GM21423 (cell line): ENCODE measurements at regions not wholly inside any gene's neighbourhood (a gene's known extent, or its start where the extent isn't known, plus 50 kb on each side); places are given as distances from the start of the nearest gene placed in this dataset.

Experiments used
- ATAC-seq: cut with Tn5 transposase; IDR thresholded peaks from one replicate; pipeline ENCODE4 v1.9.1; 2021; ENCODE audit warnings: mild to moderate bottlenecking, moderate library complexity; ENCODE audit not compliant: unreplicated experiment

DNA sequence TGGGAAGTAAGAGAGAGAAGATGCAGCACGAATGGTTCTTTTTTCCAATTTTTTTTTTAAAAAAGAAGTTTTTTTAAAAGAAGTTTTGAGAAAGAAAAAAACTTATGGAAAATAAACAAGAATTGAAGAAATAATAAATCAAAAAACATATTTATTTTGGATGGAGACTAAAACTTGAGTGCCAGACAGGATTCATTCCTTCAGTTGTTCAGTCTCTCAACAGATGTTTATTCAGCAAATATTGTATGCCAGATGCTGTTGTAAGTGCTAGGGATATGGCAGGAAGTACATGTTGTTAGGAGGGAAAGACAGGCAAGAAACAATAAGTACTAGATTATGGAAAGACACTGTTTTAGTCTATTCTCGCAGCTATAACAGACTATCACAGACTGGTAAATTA is 750.7 kb upstream of the PHF14 start:
- no peak for ATAC-seq

DNA sequence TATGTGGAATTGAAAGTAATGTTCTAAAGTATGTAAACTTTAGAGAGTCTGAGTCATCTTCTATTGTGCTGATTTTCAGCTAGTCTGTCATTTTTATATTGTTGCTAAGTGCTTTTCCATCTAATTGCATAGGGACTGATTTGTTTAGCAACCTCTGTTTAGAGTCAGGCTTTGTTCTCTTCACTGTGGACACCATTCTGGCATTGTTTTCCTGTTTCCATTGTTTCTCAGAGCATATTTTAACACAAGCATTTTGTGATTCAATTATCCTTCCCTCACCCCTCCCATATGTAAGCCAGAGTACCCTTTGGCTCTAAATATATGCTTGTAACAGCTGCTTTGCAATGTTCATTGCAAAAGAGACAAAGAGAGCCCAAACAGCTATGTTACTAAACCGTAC is 748.4 kb upstream of the PHF14 start:
- ATAC-seq, result no peak

DNA sequence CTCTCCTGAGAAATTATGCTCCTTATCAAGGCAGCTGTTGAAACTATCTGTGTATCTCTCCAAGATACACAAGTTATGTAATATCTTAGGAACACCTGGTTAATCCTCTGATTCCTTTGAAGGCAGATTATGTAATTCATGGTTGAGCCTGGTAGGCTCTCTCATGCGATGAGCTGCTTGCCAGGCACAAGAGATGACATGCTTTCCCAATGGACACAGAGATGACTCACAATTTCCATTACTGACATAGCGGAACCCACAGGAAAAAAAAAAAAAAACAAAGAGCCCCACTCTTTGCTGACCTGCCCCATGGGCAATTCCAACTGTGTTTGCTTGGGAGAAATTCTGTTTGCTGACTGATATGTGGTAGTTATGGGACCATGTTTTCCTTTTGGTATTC is 736.4 kb upstream of the PHF14 start:
- ATAC-seq, result no peak

DNA sequence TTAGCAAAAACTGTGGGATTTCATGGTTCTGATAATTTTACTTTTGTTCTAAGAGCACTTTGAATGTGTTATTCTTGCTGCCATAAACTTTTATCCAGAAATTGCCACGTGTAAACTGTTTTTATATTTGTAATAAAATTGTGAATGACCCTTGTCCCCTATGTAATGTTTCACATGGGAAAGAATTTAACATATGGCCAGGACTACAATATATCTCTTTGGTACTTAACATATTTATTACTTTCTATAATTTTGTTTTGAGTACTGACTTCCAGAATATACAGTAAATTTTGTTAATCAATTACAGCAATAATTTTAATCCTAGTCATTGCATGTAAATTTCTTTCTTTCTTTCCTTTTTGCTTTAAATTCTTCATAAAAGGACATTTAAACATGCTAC is 735.0 kb upstream of the PHF14 start:
- ATAC-seq, result no peak

DNA sequence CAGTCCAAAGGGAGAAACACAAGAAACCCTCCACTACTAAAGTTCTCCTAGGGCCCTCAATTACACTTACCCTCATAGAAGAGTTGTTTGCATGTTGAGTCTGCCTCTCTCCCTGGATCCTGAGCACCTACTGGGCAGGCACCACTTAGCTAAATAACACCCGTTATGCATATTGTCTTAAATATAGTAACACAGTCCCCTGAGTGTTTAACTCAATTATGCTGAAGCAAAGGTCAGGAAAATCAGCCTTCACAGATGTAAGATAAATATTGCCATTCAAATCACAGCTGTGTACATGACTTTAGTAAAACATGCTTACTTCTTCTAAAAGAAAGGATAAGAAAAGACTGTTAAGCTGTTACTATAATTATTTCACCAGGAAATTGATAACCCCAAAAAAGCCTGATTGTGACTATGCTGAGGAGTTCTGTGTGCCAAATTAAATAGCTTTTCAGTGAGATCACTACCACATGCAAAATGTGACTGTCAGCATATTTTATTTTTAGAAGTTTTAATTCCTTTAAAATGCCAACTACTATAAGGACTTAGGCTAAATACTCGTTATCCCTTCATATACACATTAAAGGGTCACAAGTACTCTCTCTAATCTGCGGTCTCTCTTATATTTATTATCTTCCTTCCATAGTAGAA is 733.9 kb upstream of the PHF14 start:
- ATAC-seq, result no peak

DNA sequence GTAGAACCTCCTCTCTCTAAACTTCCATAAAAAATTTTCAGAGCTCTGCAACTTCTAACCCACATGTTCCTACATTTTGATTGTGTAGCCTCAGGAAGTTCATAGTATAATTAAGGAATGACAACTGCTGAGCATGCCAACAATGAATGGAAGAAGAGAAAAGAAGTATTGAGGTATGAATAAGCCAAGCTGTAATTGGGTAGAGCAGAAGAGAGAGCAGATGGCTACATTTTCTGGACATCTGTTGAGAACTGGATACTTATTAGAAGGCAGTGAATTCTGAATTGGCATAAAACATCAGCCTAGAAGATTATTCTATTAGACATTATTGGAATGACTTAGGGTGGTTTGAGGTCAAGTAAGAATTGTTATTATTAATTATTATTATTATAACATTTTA is 728.3 kb upstream of the PHF14 start:
- ATAC-seq, result no peak

DNA sequence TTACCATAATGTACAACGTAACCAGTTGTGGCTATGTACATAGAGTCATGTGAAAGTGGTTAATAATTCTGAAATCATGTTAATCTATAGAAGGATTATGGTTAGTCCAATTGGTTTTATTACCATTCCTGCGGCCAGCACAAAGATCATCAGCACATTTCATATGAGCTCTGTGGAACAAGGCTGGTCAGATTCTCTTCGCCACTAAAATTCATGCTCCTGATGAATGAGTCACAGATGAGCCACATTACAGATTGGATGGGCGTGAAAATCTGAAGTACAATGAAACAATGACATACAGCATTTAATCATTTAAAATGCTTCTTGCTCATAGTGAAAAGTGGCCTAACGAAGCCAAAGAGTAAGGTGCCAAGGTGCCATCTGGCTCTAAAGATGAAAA is 716.2 kb upstream of the PHF14 start:
- no peak for ATAC-seq

- ATAC-seq, result no peak
Observed at GRCh38 chr7:10266976-10267375, 706.7 kb upstream of the PHF14 start.

GRCh38 chr7:10268034-10268433 is 705.6 kb upstream of the PHF14 start:
- ATAC-seq, result no peak

DNA sequence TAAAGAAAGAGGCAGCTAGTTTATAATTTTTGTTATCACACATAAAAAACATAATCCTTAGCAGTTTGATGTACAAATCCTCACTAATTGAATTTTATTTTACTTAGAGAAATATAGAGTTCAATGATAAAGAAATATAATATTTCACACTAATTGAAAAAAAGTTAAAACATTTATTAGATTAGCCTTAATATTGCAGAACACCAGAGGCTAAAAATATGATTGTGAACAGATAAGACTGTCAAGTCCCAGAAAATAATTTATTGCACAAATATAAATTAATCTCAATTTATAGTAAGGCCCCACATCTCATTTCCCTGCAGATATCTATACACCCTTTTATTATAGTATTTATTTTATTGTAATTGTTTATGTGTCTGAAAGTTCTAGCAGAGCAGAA is 690.8 kb upstream of the PHF14 start:
- ATAC-seq, result no peak

GRCh38 chr7:10284001-10284400 is 689.7 kb upstream of the PHF14 start:
- no peak for ATAC-seq

GRCh38 chr7:10299384-10299783 is 674.3 kb upstream of the PHF14 start:
- no peak for ATAC-seq

DNA sequence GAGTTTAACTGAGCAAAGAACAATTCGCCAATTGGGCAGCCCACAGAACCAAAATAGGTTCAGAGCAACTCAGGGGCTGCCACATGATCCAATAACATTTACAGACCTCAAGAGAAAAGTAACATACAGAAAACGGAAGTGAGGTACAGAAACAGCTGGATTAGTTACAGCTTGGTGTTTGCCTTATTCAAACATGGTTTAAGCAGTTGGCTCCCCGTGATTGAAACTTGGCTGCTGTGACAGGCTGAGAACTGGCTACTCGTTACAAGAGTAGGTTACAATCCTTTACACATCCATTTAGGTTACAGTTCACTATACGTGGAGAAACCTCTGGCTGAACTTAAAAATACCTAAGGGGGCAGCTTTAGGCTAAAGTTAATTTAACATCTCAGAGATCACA is 673.1 kb upstream of the PHF14 start:
- ATAC-seq, result no peak

- no peak for ATAC-seq
Observed at GRCh38 chr7:10308276-10308675, 665.4 kb upstream of the PHF14 start.

DNA sequence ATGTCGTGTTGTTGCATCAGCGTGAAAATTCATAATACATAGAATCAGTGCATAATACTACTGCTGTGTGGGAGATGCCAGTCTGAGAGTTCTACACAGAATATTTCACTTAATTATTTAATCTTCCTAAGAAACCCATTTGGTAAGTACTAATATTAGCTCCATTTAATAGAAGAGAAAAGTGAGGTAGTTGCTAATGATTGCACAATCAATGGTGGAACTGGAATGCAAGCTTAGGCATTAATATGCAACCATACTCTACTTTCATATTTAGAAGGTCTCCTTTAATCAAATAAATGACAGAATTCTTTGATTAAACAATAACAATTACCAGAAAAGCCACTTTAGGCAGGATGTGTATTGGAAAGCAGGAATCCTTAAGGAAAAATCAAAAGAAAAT is 660.7 kb upstream of the PHF14 start:
- ATAC-seq, result no peak

GRCh38 chr7:10315881-10316280 is 657.8 kb upstream of the PHF14 start:
- no peak for ATAC-seq

DNA sequence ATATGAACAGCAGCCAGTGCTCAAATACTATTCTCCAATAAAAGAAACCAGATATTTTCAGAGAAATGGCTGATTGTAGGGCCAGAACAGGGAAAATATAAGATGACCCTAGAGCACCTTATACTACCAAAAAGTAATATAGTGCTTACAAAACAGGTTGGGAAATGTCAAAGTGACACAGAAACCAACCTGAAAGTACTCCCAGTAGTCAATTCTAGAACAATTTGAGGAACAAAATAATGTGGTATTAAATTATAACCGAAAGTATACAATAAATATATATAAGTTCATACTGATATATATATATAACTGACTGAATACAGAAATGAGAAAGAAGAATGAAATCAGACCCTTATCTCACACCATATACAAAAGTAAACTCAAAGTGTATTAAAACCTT is 657.2 kb upstream of the PHF14 start:
- ATAC-seq, result no peak

- no peak for ATAC-seq
Observed at GRCh38 chr7:10325395-10325794, 648.3 kb upstream of the PHF14 start.

DNA sequence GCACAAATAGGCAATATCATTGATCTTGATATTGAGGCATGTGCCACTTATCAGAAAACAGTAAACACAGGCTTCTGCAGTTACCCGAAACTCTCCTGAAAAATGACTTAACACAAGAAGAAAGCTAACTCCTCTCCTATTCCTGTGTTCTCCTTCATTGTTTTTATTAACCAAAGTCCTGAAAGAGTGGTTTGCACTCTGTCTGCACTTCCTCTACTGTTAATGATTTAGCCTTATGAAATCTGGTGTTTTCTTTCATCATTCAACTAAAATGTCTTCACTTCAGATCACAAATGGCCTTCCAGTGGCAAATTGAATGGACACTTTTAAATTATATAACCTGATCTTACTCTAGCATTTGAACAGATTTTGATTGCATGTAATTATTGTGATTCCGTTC is 630.6 kb upstream of the PHF14 start:
- no peak for ATAC-seq

DNA sequence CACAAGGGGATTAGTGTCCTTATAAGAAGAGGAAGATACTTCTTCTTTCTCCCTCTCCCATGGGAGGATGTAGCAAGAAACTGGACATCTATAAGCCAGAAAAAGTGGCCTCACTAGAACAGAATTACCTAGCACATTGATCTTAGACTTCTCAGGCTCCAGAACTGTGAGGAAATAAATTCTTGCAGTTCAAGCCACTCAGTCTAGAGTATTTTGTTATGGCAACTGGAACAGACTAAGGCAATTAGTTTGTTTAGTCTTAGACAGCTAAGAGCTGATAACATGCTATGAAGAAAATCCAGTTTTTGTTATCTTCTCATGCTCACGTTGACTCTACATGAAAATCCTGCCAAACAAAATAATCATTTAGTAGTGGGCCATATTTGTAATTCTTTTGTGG is 627.6 kb upstream of the PHF14 start:
- no peak for ATAC-seq

GRCh38 chr7:10355816-10356215 is 617.9 kb upstream of the PHF14 start:
- ATAC-seq, result no peak

GRCh38 chr7:10360050-10360449 is 613.6 kb upstream of the PHF14 start:
- no peak for ATAC-seq

DNA sequence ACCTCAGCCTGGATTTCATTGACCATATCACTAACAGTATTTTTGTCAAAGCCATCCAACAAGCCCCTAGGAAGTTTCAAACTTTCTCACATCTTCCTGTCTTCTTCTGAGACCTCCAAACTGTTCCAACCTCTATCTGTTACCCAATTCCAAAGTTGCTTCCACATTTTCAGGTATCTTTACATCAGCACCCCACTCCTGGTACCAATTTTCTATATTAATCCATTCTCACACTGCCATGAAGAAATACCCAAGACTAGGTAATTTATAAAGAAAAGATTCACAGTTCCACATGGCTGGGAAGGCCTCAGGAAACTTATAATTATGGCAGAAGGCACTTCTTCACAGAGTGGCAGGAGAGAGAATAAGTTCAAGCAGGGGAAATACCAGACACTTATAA is 571.9 kb upstream of the PHF14 start:
- ATAC-seq, result no peak
